GM12878 (cell line): ENCODE measurements at regions not wholly inside any gene's neighbourhood (a gene's known extent, or its start where the extent isn't known, plus 50 kb on each side); places are given as distances from the start of the nearest gene placed in this dataset.

ENCODE experiments used
- ATAC-seq: fragments of 200-7000 bp; cut with Tn5 transposase; 3 replicates; pipeline ENCODE4 v1.9.1; 2020; ENCODE audit warnings: mild to moderate bottlenecking, moderate library complexity
- BruUV-seq: library from RNA; stranded (reverse); fragments of 400-500 nt; replicated peaks from 2 replicates; lab custom pipeline; 2021; lab: Mats Ljungman, UMichigan
- CTCF ChIA-PET: fragments of 300-600 bp; sonication (Branson Sonifier 250); formaldehyde crosslinking; extraction: SDS; loops from one replicate; lab custom pipeline; 2021; ENCODE audit warnings: inconsistent platforms; lab: Yijun Ruan, JAX
- POLR2A ChIA-PET: fragments of 350-600 bp; formaldehyde crosslinking; extraction: SDS; loops from one replicate; lab custom pipeline; 2021; ENCODE audit warnings: inconsistent platforms; lab: Charles Lee
- RAD21 ChIA-PET: fragments of 300-600 bp; sonication (Branson Sonifier 250); formaldehyde crosslinking; loops from one replicate; lab custom pipeline; 2023; ENCODE audit warnings: antibody characterized with exemption; ENCODE audit not compliant: unreplicated experiment; lab: Charles Lee
- SMC1A ChIA-PET: fragments of 300-600 bp; sonication (Branson Sonifier 250); formaldehyde crosslinking; loops from one replicate; lab custom pipeline; 2023; ENCODE audit not compliant: unreplicated experiment, uncharacterized antibody; lab: Charles Lee
- DNase-seq: peaks from one replicate; pipeline ENCODE4 v3.0.0-alpha.2; 2011; ENCODE audit warnings: low read depth, low spot score
- FAIRE-seq: peaks from 3 replicates; lab custom pipeline; 2011; peaks lifted over from hg19 to GRCh38; lab: Jason Lieb, UNC
- H2AFZ ChIP-seq: 2 replicates; pipeline ENCODE4 v1.6.0; 2011; ENCODE audit warnings: low read depth, low read length, control low read depth; ENCODE audit not compliant: control insufficient read depth
- H3K27ac ChIP-seq: 2 replicates; pipeline ENCODE4 v1.5.1; 2011; ENCODE audit warnings: control low read depth; ENCODE audit not compliant: control insufficient read depth, insufficient read depth
- H3K27me3 ChIP-seq, 2 experiments: replicated peaks in 1 of 2; 2 replicates each; pipeline versions ENCODE4 v1.6.0 to v1.6.1; 2011; ENCODE audit warnings: low read length in 1 of 2; ENCODE audit not compliant: control insufficient read depth in 2 of 2, insufficient read depth in 2 of 2
- H3K36me3 ChIP-seq, 2 experiments: 2 replicates each; pipeline ENCODE4 v1.5.1; 2011; ENCODE audit warnings: low read length in 1 of 2; ENCODE audit not compliant: control insufficient read depth in 2 of 2, insufficient read depth in 2 of 2
- H3K4me1 ChIP-seq: 2 replicates; pipeline ENCODE4 v1.6.1; 2011; ENCODE audit warnings: mild to moderate bottlenecking, low read length, moderate library complexity, mixed read lengths; ENCODE audit not compliant: control insufficient read depth, insufficient read depth
- H3K4me2 ChIP-seq: 2 replicates; pipeline ENCODE4 v1.6.0; 2011; ENCODE audit warnings: control low read depth; ENCODE audit not compliant: control insufficient read depth, insufficient read depth
- H3K4me3 ChIP-seq: fragments of 200-600 bp; sonication (generic); 2 replicates; pipeline ENCODE4 v1.5.1; 2016
- H3K79me2 ChIP-seq: 2 replicates; pipeline ENCODE4 v1.6.0; 2011; ENCODE audit warnings: low read length; ENCODE audit not compliant: control insufficient read depth, insufficient read depth
- H3K9ac ChIP-seq: 2 replicates; pipeline ENCODE4 v1.8.0; 2011; ENCODE audit warnings: low read length, control low read depth, mixed read lengths; ENCODE audit not compliant: control insufficient read depth, insufficient read depth
- H3K9me3 ChIP-seq: replicated peaks from 3 replicates; pipeline ENCODE4 v1.5.1; 2011; ENCODE audit warnings: mild to moderate bottlenecking, low read length; ENCODE audit not compliant: control insufficient read depth, insufficient read depth
- H4K20me1 ChIP-seq: 2 replicates; pipeline ENCODE4 v1.6.0; 2011; ENCODE audit not compliant: control insufficient read depth, insufficient read depth
- CBX3 ChIP-seq: fragments of 200-600 bp; sonication (generic); IDR thresholded peaks from 2 replicates; pipeline ENCODE4 v1.6.1; 2016; ENCODE audit warnings: low read depth, borderline replicate concordance
- EP300 ChIP-seq, 2 experiments: fragments of 150-350 bp in 1 of 2; IDR thresholded peaks; 2 replicates each; pipeline ENCODE4 v1.6.1; 2011 to 2012; ENCODE audit warnings: low read depth in 2 of 2, low read length in 2 of 2, borderline replicate concordance in 1 of 2, improper control_type of control experiment in 1 of 2, inconsistent platforms in 1 of 2; ENCODE audit not compliant: control insufficient read depth in 1 of 2
- FOS ChIP-seq: IDR thresholded peaks from 3 replicates; pipeline ENCODE4 v1.6.1; 2011; ENCODE audit warnings: borderline replicate concordance; ENCODE audit not compliant: insufficient read length; ENCODE audit errors: extremely low read depth
- KAT2A ChIP-seq: conservative IDR thresholded peaks from 2 replicates; pipeline ENCODE4 v1.6.1; 2011; ENCODE audit warnings: low read depth, low read length; ENCODE audit not compliant: control insufficient read depth
- MLLT1 ChIP-seq: fragments of 450-650 bp; IDR thresholded peaks from 2 replicates; pipeline ENCODE4 v1.6.1; 2016; ENCODE audit warnings: mild to moderate bottlenecking
- MYC ChIP-seq: IDR thresholded peaks from 2 replicates; pipeline ENCODE4 v1.6.1; 2011; ENCODE audit warnings: mild to moderate bottlenecking, low read length, moderate library complexity, inconsistent platforms; ENCODE audit not compliant: insufficient read depth, insufficient replicate concordance, insufficient read length, severe bottlenecking
- NFYA ChIP-seq: IDR thresholded peaks from 2 replicates; pipeline ENCODE4 v1.6.1; 2011; ENCODE audit warnings: low read depth, mild to moderate bottlenecking, low read length, improper control_type of control experiment, borderline replicate concordance
- POLR2A ChIP-seq: IDR thresholded peaks from 2 replicates; pipeline ENCODE4 v1.6.1; 2011; ENCODE audit warnings: low read depth, mild to moderate bottlenecking, low read length
- RFX5 ChIP-seq: IDR thresholded peaks from 2 replicates; pipeline ENCODE4 v1.6.1; 2011; ENCODE audit warnings: low read depth, low read length, improper control_type of control experiment
- RUNX3 ChIP-seq: IDR thresholded peaks from 2 replicates; pipeline ENCODE4 v1.6.1; 2012; ENCODE audit warnings: low read length, inconsistent platforms
- USF2 ChIP-seq: IDR thresholded peaks from 2 replicates; pipeline ENCODE4 v1.6.1; 2011; ENCODE audit warnings: low read depth, low read length, improper control_type of control experiment, borderline replicate concordance
- ZNF384 ChIP-seq: IDR thresholded peaks from 2 replicates; pipeline ENCODE4 v1.6.1; 2012; ENCODE audit warnings: low read depth, mild to moderate bottlenecking, low read length, improper control_type of control experiment, borderline replicate concordance
- WGBS: methylation state at CpG from one replicate; pipeline ENCODE4 v1.1.6; 2016; ENCODE audit warnings: low lambda C conversion rate; ENCODE audit not compliant: insufficient replicate concordance, insufficient coverage; ENCODE audit errors: missing lambda C conversion rate; 5-methylcytosine and 5-hydroxymethylcytosine counted together
- in situ Hi-C: fragments of 300-500 bp; cut with MboI; formaldehyde crosslinking; loops from 9 replicates; pipeline ENCODE4 v1.14.3; 2018; ENCODE audit warnings: mixed read lengths
- intact Hi-C: fragments of 100-400 bp; cut with micrococcal nuclease; formaldehyde crosslinking; loops from one replicate; pipeline ENCODE4 v1.14.2; 2022; ENCODE audit not compliant: unreplicated experiment

GRCh38 chr6:105460860-105461259 lies 58.0 kb upstream of the PREP start:
- peaks cover 16% of the 10 kb centered on the region for H3K4me1 ChIP-seq
- TF ChIP-seq ZNF384 (no peak), MLLT1 (peak; percentile 91)
- TF ChIP-seq, all 136 proteins: peak for 1
- ChIA-PET SMC1A (interaction anchor here (0.6 to 10.8 kb wide), 2 partner anchors 35 to 51 kb away, joined by 4 to 85 read pairs; no protein-coding TSS in a partner anchor), CTCF (interaction anchor here (10.6 kb wide), 1 partner anchor 22 kb away, joined by 95 read pairs; no protein-coding TSS in a partner anchor), RAD21 (interaction anchor here (1.0 to 1.2 kb wide), 4 partner anchors 14 to 764 kb away, joined by 3 to 4 read pairs (median 3); no protein-coding TSS in a partner anchor), POLR2A (interaction anchor here (1.0 to 4.5 kb wide), 2 partner anchors 8 to 22 kb away, joined by 8 to 47 read pairs; no protein-coding TSS in a partner anchor)
- Histone ChIP-seq H3K4me2 (no peak overlapping the region), H3K4me3 (no peak overlapping the region), H3K36me3 (no peaks in the 10 kb centered on the region), H3K9ac (no peak overlapping the region), H3K9me3 (peaks cover 26% of the 10 kb centered on the region; the same call in 2 of the 3 replicates), H3K27me3 (no peaks in the 10 kb centered on the region), H4K20me1 (no peaks in the 10 kb centered on the region), H3K79me2 (no peaks in the 10 kb centered on the region), H3K27ac (no peak overlapping the region), H2AFZ (no peak overlapping the region)
- whole genome bisulfite sequencing = 96% methylated on average over 4 of the region's 4 CpGs
- DNase-seq (no peak), FAIRE-seq (no peak), ATAC-seq (no peak)
- intact Hi-C loops (no loop called here), in situ Hi-C loops (loop anchor here (25.0 kb wide), 1 partner anchor 1051 kb away; no protein-coding TSS in a partner anchor)
- BruUV-seq = no TSS peak

- WGBS = 0% methylated on average over 1 of the region's 1 CpG
- ATAC-seq = peak; percentile 32
- CTCF ChIA-PET = interaction anchor here (1.9 to 10.6 kb wide), 3 partner anchors 23 to 764 kb away, joined by 9 to 95 read pairs (median 91); no protein-coding TSS in a partner anchor
- RAD21 ChIA-PET = interaction anchor here (0.7 to 9.4 kb wide), 11 partner anchors 9 to 875 kb away, joined by 3 to 184 read pairs (median 4); no protein-coding TSS in a partner anchor
- intact Hi-C loops = loop anchor here (2.0 kb wide), 1 partner anchor 23 kb away; no protein-coding TSS in a partner anchor
- peak; percentile 46 for DNase-seq
- Histone ChIP-seq H3K27me3 (no peaks in the 10 kb centered on the region), H3K4me2 (0 out of 2 replicates have a peak overlapping the region, but pooled peaks have one; percentile 86), H3K79me2 (no peaks in the 10 kb centered on the region), H4K20me1 (no peaks in the 10 kb centered on the region), H2AFZ (peak overlapping the region; percentile 70), H3K27ac (peak overlapping the region; percentile 88), H3K36me3 (no peaks in the 10 kb centered on the region), H3K9me3 (peaks cover 22% of the 10 kb centered on the region), H3K4me3 (no peak overlapping the region), H3K4me1 (peaks cover 16% of the 10 kb centered on the region), H3K9ac (no peak overlapping the region)
- SMC1A ChIA-PET = interaction anchor here (0.8 to 10.8 kb wide), 6 partner anchors 14 to 189 kb away, joined by 3 to 95 read pairs (median 19); no protein-coding TSS in a partner anchor
- BruUV-seq = no TSS peak
- POLR2A ChIA-PET = interaction anchor here (1.0 to 4.5 kb wide), 4 partner anchors 9 to 188 kb away, joined by 6 to 47 read pairs (median 8); no protein-coding TSS in a partner anchor
- in situ Hi-C loops = loop anchor here (25.0 kb wide), 1 partner anchor 1052 kb away; no protein-coding TSS in a partner anchor
- no peak for FAIRE-seq
- no peak for TF ChIP-seq RFX5
- TF ChIP-seq CBX3 = no peak
- TF ChIP-seq EP300 (IDR thresholded peaks at IDR 0.05; ENCODE audit: borderline replicate concordance in 1 of 2, control insufficient read depth in 1 of 2, low read depth in 2 of 2, low read length in 2 of 2) = peak; percentile 37 to 51; a peak in 2 of 4 replicates
- no peak for TF ChIP-seq FOS
- TF ChIP-seq KAT2A = no peak
- TF ChIP-seq NFYA = no peak
- TF ChIP-seq POLR2A = no peak
- no peak for TF ChIP-seq USF2
- TF ChIP-seq RUNX3 = peak; percentile 6; the same call in 1 of the 2 replicates
- no peak for TF ChIP-seq MYC
Observed at GRCh38 chr6:105459864-105460263, 57.0 kb upstream of the PREP start.
